IPS-NIHi7 (cell line): ENCODE measurements at regions not wholly inside any gene's neighbourhood (a gene's known extent, or its start where the extent isn't known, plus 50 kb on each side); places are given as distances from the start of the nearest gene placed in this dataset.
"Not testable (repeated sequence)": the region's sequence is repeated elsewhere in the genome, so short reads cannot be mapped to it uniquely, and the experiment has no call there.

ENCODE experiments used
- DNase-seq: peaks from one replicate; pipeline ENCODE4 v3.0.0; 2012; ENCODE audit warnings: mixed read lengths; ENCODE audit errors: extremely low spot score

DNA sequence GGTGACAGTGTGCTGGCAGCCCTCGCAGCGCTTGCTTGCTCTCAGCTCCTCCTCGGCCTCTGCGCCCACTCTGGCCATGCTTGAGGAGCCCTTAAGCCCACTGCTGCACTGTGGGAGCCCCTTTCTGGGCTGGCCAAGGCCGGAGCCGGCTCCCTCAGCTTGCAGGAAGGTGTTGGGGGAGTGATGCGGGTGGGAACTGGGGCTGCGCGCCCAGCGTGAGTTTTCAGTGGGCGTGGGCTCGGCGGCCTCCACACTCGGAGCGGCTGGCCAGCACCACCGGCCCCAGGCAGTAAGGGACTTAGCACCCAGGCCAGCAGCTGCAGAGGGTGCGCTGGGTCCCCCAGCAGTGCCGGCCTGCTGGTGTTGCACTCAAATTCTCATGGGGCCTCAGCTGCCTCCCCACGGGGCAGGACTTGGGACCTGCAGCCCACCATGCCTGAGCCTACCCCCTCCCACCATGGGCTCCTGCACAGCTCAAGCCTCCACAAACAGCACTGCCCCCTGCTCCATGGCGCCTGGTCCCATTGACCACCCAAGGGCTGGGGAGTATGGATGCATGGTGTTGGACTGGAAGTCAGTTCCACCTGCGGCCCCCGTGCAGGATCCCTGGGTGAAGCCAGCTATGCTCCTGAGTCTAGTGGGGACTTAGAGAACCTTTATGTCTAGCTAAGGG is 223.1 kb upstream of the PTPRD start:
- DNase-seq: no peak

DNA sequence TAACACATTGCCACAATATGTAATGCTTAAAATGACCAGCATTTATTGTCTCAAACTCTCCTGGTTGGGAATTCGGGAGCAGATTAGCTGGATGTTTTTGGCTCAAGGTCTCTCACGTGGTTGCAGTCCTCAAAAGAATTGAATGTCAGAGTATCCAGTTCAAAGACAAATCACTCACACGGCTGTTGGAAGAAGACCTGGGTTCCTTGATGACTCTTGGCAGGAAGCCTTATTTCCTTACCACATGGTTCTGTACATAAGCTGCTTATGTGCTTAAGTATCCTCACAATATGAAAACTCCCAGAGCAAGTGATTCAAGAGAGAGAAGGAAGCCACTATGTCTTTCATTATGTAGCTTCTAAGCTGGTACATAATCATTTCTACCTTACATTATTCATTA is 230.3 kb upstream of the PTPRD start:
- DNase-seq: no peak

DNA sequence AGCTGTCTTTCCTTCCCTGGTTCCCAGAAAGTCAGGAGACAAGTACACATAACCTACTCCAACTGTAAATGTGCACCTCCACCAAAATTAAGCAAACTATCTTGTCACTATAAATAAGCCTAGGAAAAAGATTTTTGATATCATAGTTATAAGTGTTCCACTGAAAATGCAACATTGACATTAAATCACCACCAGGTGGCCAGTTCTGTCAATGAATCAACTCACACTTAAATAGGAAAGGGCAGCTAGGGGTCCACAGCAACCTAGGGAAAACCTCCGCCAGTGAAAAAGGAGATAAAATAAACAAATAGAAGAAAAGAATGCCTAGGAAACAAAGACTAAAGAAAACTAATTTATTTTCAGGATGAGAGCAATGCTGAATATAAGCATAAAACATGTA is 243.0 kb upstream of the PTPRD start:
- DNase-seq: peak; percentile 54

DNA sequence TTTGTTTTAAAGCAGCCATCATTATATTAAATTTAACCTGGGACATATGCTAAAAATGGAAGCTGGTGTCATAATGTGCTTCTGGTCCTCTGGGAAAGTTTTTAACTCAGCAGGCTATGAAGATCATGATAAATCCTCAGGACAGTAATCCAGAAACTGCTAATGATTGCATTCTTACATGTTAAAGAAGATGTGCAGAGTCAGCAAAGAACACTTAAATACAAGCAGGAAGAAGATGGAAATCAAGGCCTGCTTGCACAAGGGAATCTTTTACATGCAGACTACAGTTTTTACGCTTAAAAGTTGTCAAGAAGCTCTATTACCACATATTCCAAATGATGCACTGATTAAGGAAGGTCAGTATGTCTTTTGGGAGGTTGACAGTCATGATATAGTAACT is 246.0 kb upstream of the PTPRD start:
- DNase-seq: no peak

DNA sequence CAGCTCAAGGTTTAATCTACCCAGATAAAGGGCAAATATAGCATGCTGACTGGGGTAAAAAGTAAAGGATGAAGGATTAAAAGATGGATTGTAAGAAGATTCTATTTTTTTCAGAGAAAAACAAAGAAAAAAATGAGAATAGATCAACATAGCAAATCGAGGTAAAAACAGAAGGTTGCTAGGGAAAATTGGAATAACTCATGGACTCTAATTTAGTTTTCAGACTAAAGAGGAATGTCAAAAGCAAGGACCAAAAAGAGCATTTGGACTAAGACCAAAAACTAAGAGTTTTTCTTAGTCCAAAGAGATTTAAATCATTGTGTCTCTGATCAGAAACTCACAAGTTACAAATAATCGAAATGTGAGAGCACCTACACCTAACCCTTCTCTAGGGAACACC is 250.7 kb upstream of the PTPRD start:
- DNase-seq: no peak

DNA sequence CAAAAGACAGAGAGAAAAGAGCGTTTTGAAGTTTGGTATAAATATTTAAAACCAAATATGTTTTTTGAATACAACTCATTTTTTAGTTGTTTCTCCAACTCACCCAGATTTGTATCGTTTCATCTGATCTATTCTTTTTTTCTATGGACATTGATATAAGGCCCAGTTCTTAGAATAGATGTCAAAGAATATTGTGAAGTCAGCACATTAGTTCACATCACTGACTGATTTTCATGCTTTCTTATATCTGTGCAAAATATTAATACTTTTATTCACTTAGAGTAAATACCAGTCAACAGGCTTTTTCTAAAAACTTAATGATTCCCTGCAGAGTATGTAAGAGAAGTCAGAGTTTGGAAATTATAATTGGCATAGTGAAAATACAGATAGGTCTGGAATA is 254.4 kb upstream of the PTPRD start:
- DNase-seq: no peak

DNA sequence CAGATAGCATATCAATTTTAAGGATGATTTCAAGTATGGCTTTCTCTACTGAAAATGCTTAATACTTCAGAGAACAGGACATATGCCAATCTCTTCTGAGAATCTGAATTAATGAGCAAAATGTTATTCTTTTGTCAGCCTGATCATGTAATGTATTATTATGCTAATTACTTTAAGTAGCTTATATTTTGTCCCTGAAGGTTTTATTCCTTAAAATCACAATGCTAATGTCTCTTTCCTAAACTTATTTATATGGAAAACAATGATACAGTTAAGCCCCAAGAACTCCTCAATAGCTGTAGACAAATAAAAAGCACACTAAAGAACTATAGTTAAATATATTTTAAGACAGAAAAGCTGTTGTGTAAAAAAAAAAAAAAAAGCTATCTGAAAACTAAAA is 256.9 kb upstream of the PTPRD start:
- no peak for DNase-seq

DNA sequence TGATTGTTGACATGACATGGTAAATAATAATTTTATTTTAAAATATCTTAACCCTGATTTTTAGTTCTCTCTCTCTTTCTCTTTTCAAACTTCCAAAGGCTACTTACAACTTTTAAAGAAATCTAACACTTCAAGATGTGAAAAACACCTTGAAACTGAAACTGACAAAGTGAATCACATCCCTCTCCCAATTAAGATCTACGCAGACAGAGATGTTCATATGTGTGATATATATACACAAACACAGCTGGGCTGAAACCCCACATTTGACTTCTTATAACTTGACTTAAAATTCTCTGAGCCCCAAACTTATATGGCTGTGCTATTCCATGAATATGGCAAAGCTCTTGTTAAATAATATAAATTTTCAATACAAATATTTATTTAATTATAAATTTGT is 261.2 kb upstream of the PTPRD start:
- no peak for DNase-seq

DNA sequence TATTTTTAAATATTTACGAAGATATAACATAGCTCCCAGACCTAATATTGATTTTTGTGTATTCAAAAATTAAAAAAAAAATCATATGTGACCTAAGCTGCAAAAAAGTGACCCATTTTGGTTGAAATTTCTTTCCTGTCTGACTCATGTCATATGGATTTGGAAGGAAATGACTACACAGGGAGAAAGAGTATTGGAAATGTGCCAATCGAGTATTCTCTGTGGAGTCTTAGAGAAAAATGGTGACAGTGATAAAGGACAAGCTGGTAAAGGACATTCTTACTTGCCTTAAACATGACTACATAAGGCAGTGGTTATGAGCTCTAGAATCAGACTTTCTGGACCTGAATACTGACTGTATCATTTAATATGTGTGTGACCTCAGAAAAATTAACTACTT is 262.9 kb upstream of the PTPRD start:
- DNase-seq: no peak

DNA sequence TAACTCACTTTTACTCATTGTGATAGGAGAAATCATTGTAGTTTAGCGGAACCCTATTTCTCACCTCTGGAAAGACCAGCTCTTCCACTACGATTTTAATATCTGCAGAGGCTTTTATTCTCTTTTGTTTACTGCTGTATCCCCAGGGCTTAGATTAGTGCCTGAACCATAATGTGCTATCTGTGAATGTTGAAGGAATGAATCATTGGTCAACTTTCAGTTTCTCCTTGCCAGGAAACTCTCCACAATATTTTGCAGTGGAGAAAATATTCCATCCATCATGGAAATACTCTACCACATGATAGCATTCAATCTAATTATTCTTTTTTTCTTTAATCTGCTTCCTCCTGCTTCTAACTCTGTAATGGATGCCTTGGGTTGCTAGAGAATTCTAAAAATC is 263.5 kb upstream of the PTPRD start:
- no peak for DNase-seq

DNA sequence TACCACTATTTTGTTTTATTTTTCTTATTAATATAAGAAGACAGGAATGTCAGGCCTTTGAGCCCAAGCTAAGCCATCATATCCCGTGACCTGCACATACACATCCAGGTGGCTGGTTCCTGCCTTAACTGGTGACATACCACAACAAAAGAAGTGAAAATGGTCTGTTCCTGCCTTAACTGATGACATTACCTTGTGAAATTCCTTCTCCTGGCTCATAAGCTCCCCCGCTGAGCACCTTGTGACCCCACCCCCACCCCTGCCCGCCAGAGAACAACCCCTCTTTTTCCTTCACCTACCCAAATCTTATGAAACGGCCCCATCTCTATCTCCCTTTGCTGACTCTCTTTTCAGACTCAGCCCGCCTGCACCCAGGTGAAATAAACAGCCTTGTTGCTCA is 277.5 kb upstream of the PTPRD start:
- not testable (repeated sequence) for DNase-seq

DNA sequence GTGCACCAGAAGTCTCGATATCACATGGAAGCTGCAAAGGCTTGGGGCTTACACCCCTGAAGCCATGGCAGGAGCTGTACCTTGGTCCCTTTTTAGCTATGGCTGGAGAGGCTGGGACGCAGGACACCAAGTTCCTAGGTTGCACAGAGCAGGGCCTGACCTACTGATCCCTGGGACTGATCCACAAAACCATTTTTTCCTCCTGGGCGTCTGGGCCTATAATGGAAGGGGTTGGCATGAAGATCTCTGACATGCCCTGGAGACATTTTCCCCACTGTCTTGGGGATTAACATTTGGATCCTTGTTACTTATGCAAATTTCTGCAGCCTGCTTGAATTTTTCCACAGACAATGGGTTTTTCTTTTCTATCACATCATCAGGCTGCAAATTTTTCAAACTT is 286.7 kb upstream of the PTPRD start:
- DNase-seq: no peak

DNA sequence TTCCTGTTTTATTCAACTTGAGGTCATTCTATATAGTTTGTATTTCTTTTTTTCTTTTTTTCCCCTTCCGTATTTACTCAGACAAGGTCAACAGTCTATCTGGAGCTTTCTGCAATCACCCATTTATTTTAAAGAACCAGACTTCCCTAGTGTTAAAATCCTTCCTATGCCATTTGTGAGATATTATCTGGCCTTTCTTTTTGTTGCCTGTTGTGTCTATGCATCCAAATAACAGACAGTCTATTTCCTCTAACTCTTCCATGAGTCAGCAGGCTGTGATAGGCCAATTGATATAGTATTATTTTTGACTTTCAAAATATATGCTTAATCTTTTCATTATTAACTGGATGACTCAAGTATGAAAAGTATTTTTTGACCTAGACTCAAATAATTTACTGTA is 291.2 kb upstream of the PTPRD start:
- DNase-seq: no peak

DNA sequence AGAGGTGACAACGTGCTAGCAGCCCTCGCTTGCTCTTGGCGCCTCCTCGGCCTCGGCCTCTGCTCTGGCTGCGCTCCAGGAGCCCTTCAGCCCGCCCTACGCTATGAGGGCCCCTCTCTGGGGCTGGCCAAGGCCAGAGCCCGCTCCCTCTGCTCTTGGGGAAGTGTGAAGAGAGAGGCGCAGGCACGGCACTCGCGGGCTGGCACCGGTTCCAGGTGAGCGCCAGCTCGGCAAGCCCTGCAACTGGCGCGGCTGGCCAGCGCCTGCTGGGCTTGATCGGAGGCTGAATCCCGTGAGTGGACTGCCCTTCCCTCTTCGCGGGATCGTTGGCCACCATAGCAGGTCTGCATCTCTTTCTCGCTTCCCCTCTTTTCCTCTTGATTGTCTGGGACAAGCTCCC is 298.0 kb upstream of the PTPRD start:
- no peak for DNase-seq

DNA sequence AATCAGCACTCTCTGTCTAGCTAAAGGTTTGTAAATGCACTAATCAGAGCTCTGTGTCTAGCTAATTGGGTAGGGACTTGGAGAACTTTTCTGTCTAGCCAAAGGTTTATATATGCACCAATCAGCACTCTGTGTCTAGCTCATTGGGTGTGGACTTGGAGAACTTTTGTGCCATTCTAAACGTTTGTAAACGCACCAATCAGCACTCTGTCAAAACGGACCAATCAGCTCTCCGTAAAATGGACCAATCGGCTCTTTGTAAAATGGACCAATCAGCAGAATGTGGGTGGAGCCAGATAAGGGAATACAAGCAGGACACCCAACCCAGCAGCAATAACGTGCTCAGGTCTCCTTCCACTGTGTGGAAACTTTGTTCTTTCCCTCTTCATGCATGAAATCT is 298.6 kb upstream of the PTPRD start:
- no peak for DNase-seq

DNA sequence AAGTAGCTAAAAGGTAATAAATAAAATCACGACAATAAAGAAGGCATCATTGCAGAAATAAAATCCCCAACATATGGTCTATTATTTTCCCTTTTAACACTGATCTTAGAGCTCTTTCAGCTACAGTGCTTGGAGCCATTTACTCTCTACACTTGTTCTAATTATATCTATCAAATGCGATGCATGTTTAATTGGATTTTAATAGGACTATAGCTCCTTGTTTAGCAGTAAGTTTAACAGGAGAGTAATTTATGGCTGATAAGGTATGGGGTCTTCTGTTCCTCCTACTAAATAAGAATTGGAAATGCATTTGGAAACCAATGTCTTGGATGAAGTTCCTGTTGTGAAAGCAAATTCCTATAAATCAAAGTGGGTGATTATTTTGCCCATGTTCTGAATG is 304.2 kb upstream of the PTPRD start:
- no peak for DNase-seq

DNA sequence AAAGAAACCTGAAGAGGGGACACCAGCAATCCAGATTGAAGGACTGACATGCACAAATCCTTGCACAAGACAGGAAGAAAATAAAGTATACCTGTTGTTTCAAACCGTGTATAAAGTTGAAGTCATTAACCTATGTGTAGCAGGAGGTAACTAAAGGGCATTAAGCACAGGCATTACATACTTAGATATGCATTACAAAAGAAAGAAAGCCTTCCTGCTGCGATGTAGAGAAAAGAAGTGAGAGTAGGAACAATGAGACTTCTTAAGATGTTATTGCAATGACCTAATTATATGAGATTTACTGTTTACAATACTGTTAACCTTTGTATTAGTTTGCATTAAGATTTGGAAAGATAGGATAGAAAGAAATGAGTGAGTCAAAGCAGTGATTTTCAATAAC is 308.9 kb upstream of the PTPRD start:
- peak; percentile 15 for DNase-seq

DNA sequence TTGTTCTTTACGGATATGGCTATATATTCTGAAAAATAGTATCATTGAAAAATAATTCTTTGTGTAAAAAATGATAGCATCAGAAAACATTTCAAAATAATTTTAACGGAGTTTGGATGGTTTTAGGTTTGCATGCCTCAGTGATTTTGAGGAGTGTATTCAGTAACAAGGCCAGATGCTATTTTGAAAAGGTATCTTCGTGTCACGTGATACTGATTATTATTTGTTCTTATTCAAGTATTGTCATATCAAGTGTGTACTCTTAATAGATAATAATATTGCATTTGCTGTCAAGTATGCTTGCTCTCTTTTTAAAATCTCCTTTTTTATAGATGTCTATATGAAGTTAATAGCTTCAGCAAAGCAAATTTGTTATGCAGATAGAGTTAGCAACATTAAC is 313.1 kb upstream of the PTPRD start:
- no peak for DNase-seq

DNA sequence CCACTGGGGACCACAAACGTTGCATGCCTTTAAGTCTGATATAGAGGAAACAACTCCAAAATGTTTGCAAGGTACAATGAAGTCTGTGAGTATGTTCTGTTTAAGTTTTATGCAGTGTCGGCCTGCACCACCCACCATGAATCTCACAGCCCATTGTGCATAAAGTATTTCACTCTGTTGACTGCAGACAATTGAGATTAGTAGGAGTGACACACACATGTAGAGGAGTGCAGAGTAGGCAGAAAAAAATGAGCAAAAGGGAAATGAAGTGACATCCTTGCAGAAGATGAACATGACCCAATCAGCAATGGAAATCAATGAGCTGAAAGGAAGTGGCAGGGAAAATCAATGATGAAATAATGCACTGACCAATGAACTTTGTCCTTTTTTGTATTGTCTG is 315.6 kb upstream of the PTPRD start:
- no peak for DNase-seq

DNA sequence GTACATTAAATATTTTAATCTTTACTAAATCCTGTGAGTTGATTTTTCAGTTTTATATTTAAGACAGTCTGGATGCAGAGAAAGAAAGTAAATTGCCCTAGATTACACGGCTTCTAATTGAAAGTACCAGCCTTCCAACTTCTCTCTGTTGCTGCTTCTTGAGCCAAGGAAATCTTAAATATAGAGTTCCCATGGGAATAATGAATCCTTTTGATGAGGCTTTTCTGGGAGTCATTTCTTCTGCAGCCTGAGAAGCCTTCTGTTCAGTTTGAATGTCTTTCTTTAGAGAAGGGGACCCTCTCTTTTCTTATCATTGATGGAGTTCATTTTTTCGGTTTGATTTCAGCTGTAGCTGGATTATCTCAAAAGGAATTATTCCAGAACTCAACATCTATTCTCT is 317.3 kb upstream of the PTPRD start:
- DNase-seq: no peak

DNA sequence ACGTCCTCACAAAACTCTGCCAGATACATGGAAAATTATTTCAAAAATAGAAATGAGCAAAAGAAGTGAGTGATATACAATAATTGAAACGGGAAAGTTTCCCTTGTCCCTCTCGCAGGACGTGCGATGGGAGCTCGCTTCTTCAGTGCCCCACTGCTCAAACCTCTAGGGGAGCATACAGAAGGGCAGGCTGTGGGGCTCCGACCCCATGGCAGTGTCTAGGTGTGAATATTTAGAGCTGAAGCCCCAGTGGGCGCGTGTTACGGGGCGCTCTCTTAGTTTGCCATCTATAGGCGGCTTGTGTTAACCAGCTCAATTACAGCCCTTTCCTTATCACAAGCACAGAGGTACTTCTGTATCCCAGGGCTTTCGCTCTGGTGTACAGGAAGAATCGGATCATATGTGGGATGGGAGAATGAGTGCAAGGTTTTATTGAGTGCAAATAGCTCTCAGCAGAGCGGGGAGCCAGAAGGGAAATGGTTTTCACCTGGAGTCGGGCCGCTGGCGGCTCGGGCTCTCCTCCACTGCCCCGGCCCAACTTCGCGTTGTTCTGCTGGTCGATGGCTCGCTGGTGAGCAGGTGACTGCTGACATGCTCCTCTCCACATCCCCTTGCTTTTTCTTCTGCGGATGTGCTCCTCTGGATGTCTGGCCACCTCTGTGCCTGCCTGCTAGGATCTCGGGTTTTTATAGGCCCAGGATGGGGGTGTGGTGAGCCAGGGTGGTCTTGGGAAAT is 334.0 kb upstream of the PTPRD start:
- DNase-seq: no peak

DNA sequence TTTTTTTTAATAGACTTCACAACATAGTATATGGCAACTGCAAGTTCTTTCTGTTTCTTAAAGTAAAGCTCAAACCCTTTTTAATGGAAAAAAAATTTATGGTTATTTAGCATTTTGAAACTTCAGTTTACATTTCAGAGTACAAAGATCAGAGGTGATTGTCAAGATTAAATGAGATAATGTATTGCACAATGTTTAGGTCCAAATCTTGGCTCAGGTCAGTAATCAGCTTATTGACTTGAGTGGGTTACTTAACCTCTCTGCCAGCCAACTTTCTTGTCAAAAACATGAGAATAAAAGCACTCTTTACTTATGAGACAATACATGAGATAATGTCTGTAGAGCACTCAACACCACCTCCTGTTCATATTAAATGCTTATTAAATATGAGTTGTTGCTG is 345.1 kb upstream of the PTPRD start:
- no peak for DNase-seq

DNA sequence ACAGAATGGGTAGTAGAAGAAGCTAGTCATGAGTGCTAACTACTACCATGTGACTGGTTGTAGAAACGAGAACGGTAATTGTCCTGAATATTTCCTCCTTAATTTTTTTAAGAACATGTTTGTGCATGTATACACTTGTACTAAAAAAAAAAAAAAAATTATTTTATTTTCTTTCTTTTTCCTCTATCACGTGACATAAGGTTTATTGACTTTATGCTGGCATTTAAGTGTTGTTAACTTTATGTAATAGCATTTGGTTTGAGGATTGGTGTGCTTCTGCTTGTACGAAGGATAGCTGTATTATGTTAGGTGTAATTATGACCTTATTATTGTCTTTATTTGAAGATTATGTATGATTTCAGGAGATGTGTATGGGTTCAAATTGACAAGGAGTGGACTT is 349.1 kb upstream of the PTPRD start:
- DNase-seq: no peak

DNA sequence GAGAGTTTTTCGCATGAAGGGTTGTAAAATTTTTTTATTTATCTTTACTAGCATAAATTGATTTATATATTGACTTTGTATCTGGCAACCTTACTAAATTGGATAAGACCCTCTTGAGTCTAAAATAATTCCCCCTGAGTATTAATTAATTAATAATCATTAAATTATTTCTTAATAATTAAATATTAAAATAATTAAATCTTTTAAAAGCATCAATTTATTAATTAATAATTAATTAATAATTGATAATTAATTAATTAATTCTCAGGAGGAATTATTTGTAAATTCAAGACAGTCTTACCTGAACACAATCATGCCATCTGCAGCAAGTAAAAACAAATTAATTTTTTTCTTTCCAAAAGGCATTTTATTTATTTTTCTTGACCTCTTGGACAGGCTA is 370.4 kb upstream of the PTPRD start:
- no peak for DNase-seq
